OCI-LY1 (cell line): ENCODE measurements at regions not wholly inside any gene's neighbourhood (a gene's known extent, or its start where the extent isn't known, plus 50 kb on each side); places are given as distances from the start of the nearest gene placed in this dataset.

ENCODE experiments used
- H2AFZ ChIP-seq: fragments of 200-600 bp; sonication (generic), shearing (Covaris generic); 2 replicates; pipeline ENCODE4 v1.6.0; 2014; ENCODE audit warnings: antibody characterized with exemption, mild to moderate bottlenecking, low read length
- H3F3A ChIP-seq: fragments of 200-600 bp; sonication (generic), shearing (Covaris generic); 2 replicates; pipeline ENCODE4 v1.6.0; 2014; ENCODE audit warnings: mild to moderate bottlenecking, antibody characterized with exemption, low read length, moderate library complexity; ENCODE audit not compliant: insufficient read depth
- H3K27ac ChIP-seq: fragments of 200-600 bp; sonication (generic); 2 replicates; pipeline ENCODE4 v1.5.1; 2014; ENCODE audit warnings: low read length, mixed run types, mild to moderate bottlenecking, low read depth; ENCODE audit not compliant: poor library complexity, severe bottlenecking
- H3K27me3 ChIP-seq: fragments of 200-600 bp; sonication (generic); 2 replicates; pipeline ENCODE4 v1.6.0; 2014; ENCODE audit warnings: antibody characterized with exemption, mild to moderate bottlenecking, low read length, moderate library complexity; ENCODE audit not compliant: insufficient read depth
- H3K36me3 ChIP-seq: fragments of 200-600 bp; sonication (generic); 2 replicates; pipeline ENCODE4 v1.6.1; 2014; ENCODE audit warnings: mild to moderate bottlenecking, antibody characterized with exemption, low read length, moderate library complexity, mixed read lengths; ENCODE audit not compliant: insufficient read depth
- H3K4me1 ChIP-seq: fragments of 200-600 bp; sonication (generic); 2 replicates; pipeline ENCODE4 v1.5.1; 2014; ENCODE audit warnings: mild to moderate bottlenecking, low read length, moderate library complexity; ENCODE audit not compliant: insufficient read depth, severe bottlenecking
- H3K4me2 ChIP-seq: fragments of 200-600 bp; sonication (generic), shearing (Covaris generic); 2 replicates; pipeline ENCODE4 v1.6.1; 2014; ENCODE audit warnings: low read length
- H3K4me3 ChIP-seq: fragments of 200-600 bp; sonication (generic); 2 replicates; pipeline ENCODE4 v1.5.1; 2014; ENCODE audit warnings: low read length, low read depth, mild to moderate bottlenecking, mixed read lengths; ENCODE audit not compliant: poor library complexity, severe bottlenecking
- H3K79me2 ChIP-seq: fragments of 200-600 bp; shearing (Covaris generic); 2 replicates; pipeline ENCODE4 v1.6.1; 2016; ENCODE audit warnings: mixed run types, low read length, mixed read lengths; ENCODE audit not compliant: insufficient read depth
- H3K9ac ChIP-seq: fragments of 200-600 bp; sonication (generic), shearing (Covaris generic); 2 replicates; pipeline ENCODE4 v1.6.1; 2014; ENCODE audit warnings: mild to moderate bottlenecking, low read length, mixed read lengths
- H3K9me2 ChIP-seq: fragments of 200-600 bp; sonication (generic), shearing (Covaris generic); 2 replicates; pipeline ENCODE4 v1.6.1; 2014; ENCODE audit warnings: low read depth, mild to moderate bottlenecking, low read length, mixed read lengths
- H3K9me3 ChIP-seq: fragments of 200-600 bp; shearing (Covaris generic); 2 replicates; pipeline ENCODE4 v1.6.1; 2014; ENCODE audit warnings: low read length, mixed read lengths
- H4K20me1 ChIP-seq: fragments of 200-600 bp; sonication (generic), shearing (Covaris generic); 2 replicates; pipeline ENCODE4 v1.6.0; 2016; ENCODE audit warnings: mild to moderate bottlenecking, low read length; ENCODE audit not compliant: insufficient read depth
- EZH2 ChIP-seq: fragments of 200-600 bp; sonication (generic), shearing (Covaris generic); IDR thresholded peaks from 2 replicates; pipeline ENCODE4 v1.8.0; 2017; ENCODE audit warnings: borderline replicate concordance, mixed run types, mild to moderate bottlenecking, antibody characterized with exemption, low read length, moderate library complexity, mixed read lengths
- TF ChIP-seq, protein P1 (sequence below): fragments of 200-600 bp; sonication (generic), shearing (Covaris generic); IDR thresholded peaks from 2 replicates; pipeline ENCODE4 v1.5.1; 2017; ENCODE audit warnings: mild to moderate bottlenecking, antibody characterized with exemption, low read length, moderate library complexity, mixed read lengths

DNA sequence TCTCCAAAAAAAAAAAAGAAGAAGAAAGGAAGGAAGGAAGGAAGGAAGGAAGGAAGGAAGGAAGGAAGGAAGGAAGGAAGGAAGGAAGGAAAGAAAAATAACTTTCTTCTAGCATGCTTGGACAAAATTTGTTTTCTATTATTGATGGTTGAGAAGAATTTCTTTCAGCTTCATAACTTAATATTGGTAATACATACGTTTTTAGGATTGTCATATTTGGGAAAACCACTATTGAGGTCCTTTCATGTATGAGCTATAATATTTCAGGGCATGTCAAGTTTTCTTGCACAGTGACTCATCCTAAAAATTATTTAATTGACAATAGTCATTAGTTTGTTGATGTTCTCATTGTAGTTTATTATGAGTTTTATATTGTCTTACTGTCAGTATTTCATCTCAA, 66.4 kb upstream of the PKDCC start:
- Histone ChIP-seq H3K79me2 (no peaks in the 10 kb centered on the region), H4K20me1 (no peaks in the 10 kb centered on the region), H3K9me2 (no peaks in the 10 kb centered on the region), H2AFZ (no peak overlapping the region), H3K27me3 (no peaks in the 10 kb centered on the region), H3K4me3 (no peak overlapping the region), H3K4me2 (no peak overlapping the region), H3F3A (no peaks in the 10 kb centered on the region), H3K9me3 (no peaks in the 10 kb centered on the region), H3K36me3 (no peaks in the 10 kb centered on the region), H3K27ac (no peak overlapping the region), H3K4me1 (no peaks in the 10 kb centered on the region), H3K9ac (no peak overlapping the region)
- TF ChIP-seq, protein P1, sequence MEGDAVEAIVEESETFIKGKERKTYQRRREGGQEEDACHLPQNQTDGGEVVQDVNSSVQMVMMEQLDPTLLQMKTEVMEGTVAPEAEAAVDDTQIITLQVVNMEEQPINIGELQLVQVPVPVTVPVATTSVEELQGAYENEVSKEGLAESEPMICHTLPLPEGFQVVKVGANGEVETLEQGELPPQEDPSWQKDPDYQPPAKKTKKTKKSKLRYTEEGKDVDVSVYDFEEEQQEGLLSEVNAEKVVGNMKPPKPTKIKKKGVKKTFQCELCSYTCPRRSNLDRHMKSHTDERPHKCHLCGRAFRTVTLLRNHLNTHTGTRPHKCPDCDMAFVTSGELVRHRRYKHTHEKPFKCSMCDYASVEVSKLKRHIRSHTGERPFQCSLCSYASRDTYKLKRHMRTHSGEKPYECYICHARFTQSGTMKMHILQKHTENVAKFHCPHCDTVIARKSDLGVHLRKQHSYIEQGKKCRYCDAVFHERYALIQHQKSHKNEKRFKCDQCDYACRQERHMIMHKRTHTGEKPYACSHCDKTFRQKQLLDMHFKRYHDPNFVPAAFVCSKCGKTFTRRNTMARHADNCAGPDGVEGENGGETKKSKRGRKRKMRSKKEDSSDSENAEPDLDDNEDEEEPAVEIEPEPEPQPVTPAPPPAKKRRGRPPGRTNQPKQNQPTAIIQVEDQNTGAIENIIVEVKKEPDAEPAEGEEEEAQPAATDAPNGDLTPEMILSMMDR: no peak
- no peak for TF ChIP-seq EZH2

DNA sequence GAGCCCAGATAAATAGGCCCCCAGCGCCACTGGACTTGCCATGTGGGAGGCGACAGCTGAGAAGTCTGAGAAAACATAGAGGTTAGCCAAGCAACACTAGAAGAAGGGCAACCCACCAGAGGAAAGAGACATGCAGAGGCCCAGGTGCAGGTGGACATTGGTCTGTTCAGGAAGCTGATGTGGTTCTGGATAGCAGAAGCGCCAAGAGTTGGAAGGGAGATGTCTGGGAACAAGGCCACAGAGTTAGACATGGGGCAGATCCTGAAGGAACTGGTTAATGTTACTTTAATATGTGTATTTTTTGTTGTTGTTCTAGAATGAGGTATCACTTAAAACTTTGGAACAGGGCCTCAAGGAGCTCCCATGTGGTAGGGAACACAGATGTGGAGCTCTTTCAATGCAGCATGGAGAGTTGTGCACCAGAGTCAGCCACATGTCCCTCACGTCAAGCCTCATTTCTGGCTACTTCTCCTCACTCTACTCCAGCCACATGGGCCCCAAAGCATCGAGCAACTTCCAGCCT, 62.2 kb upstream of the PKDCC start:
- H3K4me1 ChIP-seq: no peaks in the 10 kb centered on the region
- TF ChIP-seq, protein P1: no peak
- no peak for TF ChIP-seq EZH2

DNA sequence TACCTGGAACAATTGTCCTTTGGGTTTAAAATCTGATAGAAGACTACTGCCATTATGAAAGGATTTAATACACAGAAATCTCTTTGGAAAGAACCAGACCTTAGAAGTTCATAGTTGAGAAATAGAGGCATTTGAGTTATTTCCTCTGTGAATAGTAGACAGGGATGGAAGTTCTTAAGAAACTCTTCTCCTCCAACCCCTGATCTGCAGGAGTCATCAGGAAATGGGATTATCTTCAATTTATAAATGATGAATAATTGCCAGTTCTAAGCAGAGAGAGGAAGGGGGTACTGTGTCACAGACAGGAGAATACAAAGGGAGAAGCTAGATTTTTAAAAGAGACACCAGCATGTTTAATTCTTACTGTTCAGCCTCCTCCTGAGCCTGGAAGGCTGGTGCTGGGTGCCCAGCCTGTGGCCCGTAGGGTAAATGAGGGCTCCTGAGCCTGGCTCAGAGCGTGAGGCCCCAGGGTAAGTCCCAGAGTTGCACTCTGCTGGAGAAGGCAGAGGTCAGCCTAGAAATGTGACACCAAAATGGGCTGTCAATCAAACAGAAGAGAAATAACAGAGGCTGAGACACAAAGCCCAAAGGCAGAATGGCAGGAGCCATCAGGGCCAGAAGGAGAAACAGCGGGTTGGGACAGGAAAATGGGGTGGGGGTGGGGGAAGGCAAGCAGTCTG, 58.2 kb upstream of the PKDCC start:
- H3K4me1 ChIP-seq: no peaks in the 10 kb centered on the region
- no peak overlapping the region for H3K4me2 ChIP-seq
- no peaks in the 10 kb centered on the region for H3K79me2 ChIP-seq
- H4K20me1 ChIP-seq: no peaks in the 10 kb centered on the region
- H3K9me2 ChIP-seq: no peaks in the 10 kb centered on the region
- H3K27me3 ChIP-seq: no peaks in the 10 kb centered on the region
- H3K4me3 ChIP-seq: no peak overlapping the region
- H3K9me3 ChIP-seq: no peaks in the 10 kb centered on the region
- no peaks in the 10 kb centered on the region for H3K36me3 ChIP-seq
- no peaks in the 10 kb centered on the region for H3F3A ChIP-seq
- no peak overlapping the region for H2AFZ ChIP-seq
- TF ChIP-seq, protein P1: no peak
- TF ChIP-seq EZH2: no peak
- no peak overlapping the region for H3K9ac ChIP-seq
- H3K27ac ChIP-seq: no peak overlapping the region

More for the DNA sequence above, 62.2 kb upstream of the PKDCC start:
- Histone ChIP-seq H3K79me2 (no peaks in the 10 kb centered on the region), H3K27ac (no peak overlapping the region), H3K4me2 (no peak overlapping the region), H3K9ac (no peak overlapping the region), H4K20me1 (no peaks in the 10 kb centered on the region), H3K36me3 (no peaks in the 10 kb centered on the region), H3K27me3 (no peaks in the 10 kb centered on the region), H3F3A (no peaks in the 10 kb centered on the region), H3K9me2 (no peaks in the 10 kb centered on the region), H3K9me3 (no peaks in the 10 kb centered on the region), H3K4me3 (no peak overlapping the region), H2AFZ (no peak overlapping the region)
